ENCODE measurements at regions not wholly inside any gene's neighbourhood (a gene's known extent, or its start where the extent isn't known, plus 50 kb on each side); places are given as distances from the start of the nearest gene placed in this dataset.

DNA sequence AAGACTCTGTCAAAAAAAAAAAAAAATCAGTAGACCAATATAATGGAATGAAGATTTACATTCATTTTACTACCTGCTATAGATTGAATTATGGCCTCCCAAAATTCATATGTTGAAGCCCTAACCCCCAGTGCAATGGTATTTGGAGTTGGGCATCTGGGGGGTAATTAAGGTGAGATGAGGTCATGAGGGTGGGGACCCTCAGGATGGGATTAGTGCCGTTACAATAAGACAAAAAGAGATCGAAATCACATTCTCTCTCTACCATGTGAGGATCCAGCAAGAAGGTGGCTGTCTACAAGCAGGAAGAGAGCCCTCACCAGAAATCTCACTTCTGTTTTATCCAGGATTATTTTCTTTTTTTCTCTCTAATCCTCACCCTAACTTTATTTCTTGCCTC, 100.6 kb upstream of the LOC128125822 start (continued):
- TF ChIP-seq ZFX (IDR thresholded peaks at IDR 0.05) (no peak), EZH2 (IDR thresholded peaks at IDR 0.05) (no peak), EGR1 (IDR thresholded peaks at IDR 0.05; ENCODE audit: low read depth) (no peak)
- TF ChIP-seq, protein P1, sequence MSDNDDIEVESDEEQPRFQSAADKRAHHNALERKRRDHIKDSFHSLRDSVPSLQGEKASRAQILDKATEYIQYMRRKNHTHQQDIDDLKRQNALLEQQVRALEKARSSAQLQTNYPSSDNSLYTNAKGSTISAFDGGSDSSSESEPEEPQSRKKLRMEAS (IDR thresholded peaks at IDR 0.05), result no peak

GRCh38 chr6:63475707-63476106, 96.6 kb upstream of the LOC128125822 start:
- Histone ChIP-seq H3K79me2 (ENCODE audit: insufficient read depth, low read length) (no peaks in the 10 kb centered on the region), H2AFZ (ENCODE audit: low read depth, low read length, poor library complexity, severe bottlenecking) (no peak overlapping the region), H3K4me3 (replicated peaks in 1 of 2; ENCODE audit: low read depth in 1 of 2, low read length in 2 of 2) (no peak overlapping the region), H3K36me3 (ENCODE audit: control insufficient read depth in 1 of 2, insufficient read depth in 2 of 2, low read length in 2 of 2) (no peaks in the 10 kb centered on the region), H3K4me1 (ENCODE audit: control insufficient read depth in 1 of 2, insufficient read depth in 2 of 2, low read length in 2 of 2) (no peaks in the 10 kb centered on the region), H3K4me2 (ENCODE audit: low read length) (no peak overlapping the region), H3K27me3 (ENCODE audit: insufficient read depth, low read length) (no peaks in the 10 kb centered on the region), H3K27ac (ENCODE audit: low read depth, low read length) (no peak overlapping the region), H4K20me1 (ENCODE audit: insufficient read depth) (no peaks in the 10 kb centered on the region), H3K9ac (ENCODE audit: low read length) (no peak overlapping the region), H3K9me3 (ENCODE audit: control insufficient read depth in 1 of 2, insufficient read depth in 1 of 2, low read depth in 1 of 2, low read length in 2 of 2) (no peaks in the 10 kb centered on the region), H3K9me2 (ENCODE audit: insufficient read depth) (no peaks in the 10 kb centered on the region)
- ChIA-PET POLR2A (interaction anchor here (0.9 kb wide), 1 partner anchor 9 kb away, joined by 3 read pairs; no protein-coding TSS in a partner anchor), CTCF (interaction anchor here (1.3 kb wide), 1 partner anchor 123 kb away, joined by 5 read pairs; no protein-coding TSS in a partner anchor), RAD21 (ENCODE audit: low non-redundant PET in 1 of 2, low total read pairs in 2 of 2, uncharacterized antibody in 2 of 2, unreplicated experiment in 2 of 2) (no interaction called here)
- ATAC-seq (peak; percentile 20; the same call in 1 of the 2 replicates), DNase-seq (ENCODE audit: low read depth, low spot score) (no peak)
- no peak for TF ChIP-seq SP1 (IDR thresholded peaks at IDR 0.05; ENCODE audit: low read depth)
- intact Hi-C loops (cut with micrococcal nuclease), result no loop called here
- BruUV-seq (replicated peaks), result no TSS peak

GRCh38 chr6:63476302-63476701, 96.0 kb upstream of the LOC128125822 start:
- H3K4me2 ChIP-seq (ENCODE audit: low read length), result no peak overlapping the region
- no peak overlapping the region for H3K9ac ChIP-seq (ENCODE audit: low read length)
- H3K27me3 ChIP-seq (ENCODE audit: insufficient read depth, low read length), result no peaks in the 10 kb centered on the region
- RAD21 ChIA-PET (ENCODE audit: low non-redundant PET in 1 of 2, low total read pairs in 2 of 2, uncharacterized antibody in 2 of 2, unreplicated experiment in 2 of 2), result no interaction called here
- intact Hi-C loops (cut with micrococcal nuclease), result no loop called here
- POLR2A ChIA-PET, result interaction anchor here (0.9 kb wide), 1 partner anchor 8 kb away, joined by 3 read pairs; no protein-coding TSS in a partner anchor
- CTCF ChIA-PET, result interaction anchor here (0.7 to 1.3 kb wide), 2 partner anchors 10 to 123 kb away, joined by 3 to 5 read pairs; no protein-coding TSS in a partner anchor
- no peaks in the 10 kb centered on the region for H3K36me3 ChIP-seq (ENCODE audit: control insufficient read depth in 1 of 2, insufficient read depth in 2 of 2, low read length in 2 of 2)
- no peak overlapping the region for H2AFZ ChIP-seq (ENCODE audit: low read depth, low read length, poor library complexity, severe bottlenecking)
- H3K4me1 ChIP-seq (ENCODE audit: control insufficient read depth in 1 of 2, insufficient read depth in 2 of 2, low read length in 2 of 2), result no peaks in the 10 kb centered on the region
- H3K27ac ChIP-seq (ENCODE audit: low read depth, low read length), result no peak overlapping the region
- ATAC-seq, result no peak
- no peaks in the 10 kb centered on the region for H4K20me1 ChIP-seq (ENCODE audit: insufficient read depth)
- H3K79me2 ChIP-seq (ENCODE audit: insufficient read depth, low read length), result no peaks in the 10 kb centered on the region
- TF ChIP-seq, protein P2, sequence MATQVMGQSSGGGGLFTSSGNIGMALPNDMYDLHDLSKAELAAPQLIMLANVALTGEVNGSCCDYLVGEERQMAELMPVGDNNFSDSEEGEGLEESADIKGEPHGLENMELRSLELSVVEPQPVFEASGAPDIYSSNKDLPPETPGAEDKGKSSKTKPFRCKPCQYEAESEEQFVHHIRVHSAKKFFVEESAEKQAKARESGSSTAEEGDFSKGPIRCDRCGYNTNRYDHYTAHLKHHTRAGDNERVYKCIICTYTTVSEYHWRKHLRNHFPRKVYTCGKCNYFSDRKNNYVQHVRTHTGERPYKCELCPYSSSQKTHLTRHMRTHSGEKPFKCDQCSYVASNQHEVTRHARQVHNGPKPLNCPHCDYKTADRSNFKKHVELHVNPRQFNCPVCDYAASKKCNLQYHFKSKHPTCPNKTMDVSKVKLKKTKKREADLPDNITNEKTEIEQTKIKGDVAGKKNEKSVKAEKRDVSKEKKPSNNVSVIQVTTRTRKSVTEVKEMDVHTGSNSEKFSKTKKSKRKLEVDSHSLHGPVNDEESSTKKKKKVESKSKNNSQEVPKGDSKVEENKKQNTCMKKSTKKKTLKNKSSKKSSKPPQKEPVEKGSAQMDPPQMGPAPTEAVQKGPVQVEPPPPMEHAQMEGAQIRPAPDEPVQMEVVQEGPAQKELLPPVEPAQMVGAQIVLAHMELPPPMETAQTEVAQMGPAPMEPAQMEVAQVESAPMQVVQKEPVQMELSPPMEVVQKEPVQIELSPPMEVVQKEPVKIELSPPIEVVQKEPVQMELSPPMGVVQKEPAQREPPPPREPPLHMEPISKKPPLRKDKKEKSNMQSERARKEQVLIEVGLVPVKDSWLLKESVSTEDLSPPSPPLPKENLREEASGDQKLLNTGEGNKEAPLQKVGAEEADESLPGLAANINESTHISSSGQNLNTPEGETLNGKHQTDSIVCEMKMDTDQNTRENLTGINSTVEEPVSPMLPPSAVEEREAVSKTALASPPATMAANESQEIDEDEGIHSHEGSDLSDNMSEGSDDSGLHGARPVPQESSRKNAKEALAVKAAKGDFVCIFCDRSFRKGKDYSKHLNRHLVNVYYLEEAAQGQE (IDR thresholded peaks at IDR 0.05; ENCODE audit: low read depth), result no peak
- TF ChIP-seq CTCF (IDR thresholded peaks at IDR 0.05 in 2 of 3, conservative IDR thresholded peaks at IDR 0.05 in 1 of 3; ENCODE audit: borderline replicate concordance in 1 of 3, insufficient read depth in 1 of 3, low read depth in 2 of 3, low read length in 2 of 3), result 0 out of 6 replicates have a peak, but pooled peaks of 1 of the 3 experiments have one; percentile 6
- no peak for DNase-seq (ENCODE audit: low read depth, low spot score)
- no TSS peak for BruUV-seq (replicated peaks)
- no peak overlapping the region for H3K4me3 ChIP-seq (replicated peaks in 1 of 2; ENCODE audit: low read depth in 1 of 2, low read length in 2 of 2)
- H3K9me3 ChIP-seq (ENCODE audit: control insufficient read depth in 1 of 2, insufficient read depth in 1 of 2, low read depth in 1 of 2, low read length in 2 of 2), result no peaks in the 10 kb centered on the region
- H3K9me2 ChIP-seq (ENCODE audit: insufficient read depth), result no peaks in the 10 kb centered on the region
